HCT116 (cell line): ENCODE measurements at regions not wholly inside any gene's neighbourhood (a gene's known extent, or its start where the extent isn't known, plus 50 kb on each side); places are given as distances from the start of the nearest gene placed in this dataset.

ENCODE experiments used
- ATAC-seq: fragments of 200-7000 bp; cut with Tn5 transposase; 2 replicates; pipeline ENCODE4 v1.9.1; 2020; ENCODE audit warnings: mild to moderate bottlenecking, moderate library complexity
- BruUV-seq: library from RNA; stranded (reverse); fragments of 400-500 nt; replicated peaks from 2 replicates; lab custom pipeline; 2021; lab: Mats Ljungman, UMichigan
- CTCF ChIA-PET: fragments of 300-600 bp; sonication (Branson Sonifier 250); formaldehyde crosslinking; loops from one replicate; lab custom pipeline; 2021; ENCODE audit warnings: antibody characterized with exemption; lab: Charles Lee
- POLR2A ChIA-PET: fragments of 300-600, 350-600 bp; sonication (Branson Sonifier 250); formaldehyde crosslinking; loops from one replicate; lab custom pipeline; 2021; ENCODE audit warnings: antibody characterized with exemption; lab: Charles Lee
- RAD21 ChIA-PET, 2 experiments: fragments of 300-600 bp; sonication (Branson Sonifier 250); formaldehyde crosslinking; loops; one replicate each; lab custom pipeline; 2023; ENCODE audit warnings: low total read pairs in 2 of 2; ENCODE audit not compliant: uncharacterized antibody in 2 of 2, unreplicated experiment in 2 of 2, low non-redundant PET in 1 of 2; lab: Charles Lee
- DNase-seq: peaks from one replicate; pipeline ENCODE4 v3.0.0-alpha.2; 2010; ENCODE audit warnings: low read depth, low spot score
- H2AFZ ChIP-seq: fragments of 200-600 bp; shearing (Covaris generic), sonication (generic); 2 replicates; pipeline ENCODE4 v1.6.1; 2017; ENCODE audit warnings: low read depth, mixed run types, mixed read lengths, antibody characterized with exemption, low read length; ENCODE audit not compliant: poor library complexity, severe bottlenecking
- H3K27ac ChIP-seq: 2 replicates; pipeline ENCODE4 v1.5.1; 2012; ENCODE audit warnings: low read depth, low read length
- H3K27me3 ChIP-seq: fragments of 200-600 bp; sonication (generic); 2 replicates; pipeline ENCODE4 v1.6.1; 2016; ENCODE audit warnings: mixed run types, low read length, mixed read lengths; ENCODE audit not compliant: insufficient read depth
- H3K36me3 ChIP-seq, 2 experiments: fragments of 200-500 bp in 1 of 2; fragments of 200-600 bp in 1 of 2; sonication (Bioruptor generic) in 1 of 2; sonication (generic) in 1 of 2; 2 replicates each; pipeline versions ENCODE4 v1.5.1 to v1.6.1; 2014 to 2016; ENCODE audit warnings: low read length in 2 of 2, inconsistent platforms in 1 of 2, mixed read lengths in 1 of 2, mixed run types in 1 of 2; ENCODE audit not compliant: insufficient read depth in 2 of 2, control insufficient read depth in 1 of 2
- H3K4me1 ChIP-seq, 2 experiments: fragments of 200-600 bp in 1 of 2; sonication (generic) in 1 of 2; 2 replicates each; pipeline versions ENCODE4 v1.5.1 to v1.6.1; 2012 to 2017; ENCODE audit warnings: low read length in 2 of 2, inconsistent platforms in 1 of 2, mild to moderate bottlenecking in 1 of 2, mixed read lengths in 1 of 2, mixed run types in 1 of 2, moderate library complexity in 1 of 2; ENCODE audit not compliant: insufficient read depth in 2 of 2, control insufficient read depth in 1 of 2
- H3K4me2 ChIP-seq: fragments of 200-600 bp; sonication (generic); 2 replicates; pipeline ENCODE4 v1.6.1; 2017; ENCODE audit warnings: mixed run types, low read length, mixed read lengths
- H3K4me3 ChIP-seq, 2 experiments: fragments of 200-600 bp in 1 of 2; sonication (generic) in 1 of 2; replicated peaks in 1 of 2; 2 replicates each; pipeline ENCODE4 v1.5.1; 2011 to 2016; ENCODE audit warnings: low read length in 2 of 2, control low read depth in 1 of 2, low read depth in 1 of 2, mild to moderate bottlenecking in 1 of 2, mixed read lengths in 1 of 2, mixed run types in 1 of 2
- H3K79me2 ChIP-seq: fragments of 200-600 bp; sonication (generic); 2 replicates; pipeline ENCODE4 v1.6.1; 2017; ENCODE audit warnings: mild to moderate bottlenecking, mixed run types, low read length, moderate library complexity, mixed read lengths; ENCODE audit not compliant: insufficient read depth
- H3K9ac ChIP-seq: fragments of 200-600 bp; sonication (generic); 2 replicates; pipeline ENCODE4 v1.6.1; 2016; ENCODE audit warnings: low read length, mixed read lengths
- H3K9me2 ChIP-seq: fragments of 200-600 bp; sonication (generic), shearing (Covaris generic); 2 replicates; pipeline ENCODE4 v1.6.1; 2017; ENCODE audit warnings: mixed run types, mild to moderate bottlenecking, moderate library complexity; ENCODE audit not compliant: insufficient read depth
- H3K9me3 ChIP-seq, 2 experiments: fragments of 200-500 bp in 1 of 2; fragments of 200-600 bp in 1 of 2; sonication (Bioruptor generic) in 1 of 2; sonication (generic) in 1 of 2; 2 replicates each; pipeline ENCODE4 v1.6.1; 2014 to 2017; ENCODE audit warnings: low read length in 2 of 2, mixed read lengths in 2 of 2, inconsistent platforms in 1 of 2, low read depth in 1 of 2, mild to moderate bottlenecking in 1 of 2, mixed run types in 1 of 2, moderate library complexity in 1 of 2; ENCODE audit not compliant: control insufficient read depth in 1 of 2, insufficient read depth in 1 of 2
- H4K20me1 ChIP-seq: fragments of 200-600 bp; sonication (generic), shearing (Covaris generic); 2 replicates; pipeline ENCODE4 v1.6.1; 2017; ENCODE audit warnings: mixed run types, mild to moderate bottlenecking, moderate library complexity; ENCODE audit not compliant: insufficient read depth
- CBX3 ChIP-seq: IDR thresholded peaks from 2 replicates; pipeline ENCODE4 v1.6.1; 2012; ENCODE audit warnings: low read depth
- CEBPB ChIP-seq: IDR thresholded peaks from 2 replicates; pipeline ENCODE4 v1.6.1; 2012; ENCODE audit warnings: low read depth
- CTCF ChIP-seq, 3 experiments: fragments of 200-600 bp in 1 of 3; sonication (generic) in 1 of 3; IDR thresholded peaks in 2 of 3; conservative IDR thresholded peaks in 1 of 3; 2 replicates each; pipeline ENCODE4 v1.5.1; 2012 to 2017; ENCODE audit warnings: low read depth in 2 of 3, low read length in 2 of 3, antibody characterized with exemption in 1 of 3, borderline replicate concordance in 1 of 3, control low read depth in 1 of 3, mild to moderate bottlenecking in 1 of 3, mixed read lengths in 1 of 3, mixed run types in 1 of 3, moderate library complexity in 1 of 3; ENCODE audit not compliant: insufficient read depth in 1 of 3
- EZH2phosphoT487 ChIP-seq: fragments of 200-600 bp; IDR thresholded peaks from 2 replicates; pipeline ENCODE4 v1.6.1; 2018; ENCODE audit warnings: antibody characterized with exemption, borderline replicate concordance
- JUND ChIP-seq: IDR thresholded peaks from 2 replicates; pipeline ENCODE4 v1.6.1; 2012
- POLR2A ChIP-seq: IDR thresholded peaks from 2 replicates; pipeline ENCODE4 v1.7.0; 2011; ENCODE audit warnings: borderline replicate concordance; ENCODE audit not compliant: insufficient read depth, insufficient read length; ENCODE audit errors: extremely low read depth
- POLR2AphosphoS5 ChIP-seq: IDR thresholded peaks from 2 replicates; pipeline ENCODE4 v1.6.1; 2011; ENCODE audit warnings: mild to moderate bottlenecking, low read depth, low read length, moderate library complexity
- SP1 ChIP-seq: IDR thresholded peaks from 2 replicates; pipeline ENCODE4 v1.6.1; 2012; ENCODE audit warnings: low read depth
- YY1 ChIP-seq: IDR thresholded peaks from 2 replicates; pipeline ENCODE4 v1.6.1; 2011; ENCODE audit warnings: low read length, low read depth, moderate library complexity, mild to moderate bottlenecking; ENCODE audit not compliant: insufficient replicate concordance; ENCODE audit errors: extremely low read depth
- ZBTB33 ChIP-seq: IDR thresholded peaks from 2 replicates; pipeline ENCODE4 v1.6.1; 2011; ENCODE audit warnings: mild to moderate bottlenecking, low read length, moderate library complexity; ENCODE audit not compliant: insufficient replicate concordance; ENCODE audit errors: extremely low read depth
- ZNF274 ChIP-seq: fragments of 200-500 bp; sonication (Bioruptor generic); IDR thresholded peaks from 2 replicates; pipeline ENCODE4 v1.6.1; 2014; ENCODE audit warnings: mild to moderate bottlenecking, low read depth, low read length, inconsistent platforms
- intact Hi-C: fragments of 100-400 bp; cut with micrococcal nuclease; formaldehyde crosslinking; loops from 2 replicates; pipeline ENCODE4 v1.10.0; 2022

GRCh38 chr2:83420993-83421392, 1038.1 kb downstream of the SUCLG1 start:
- Histone ChIP-seq H3K4me3 (no peak overlapping the region), H2AFZ (no peak overlapping the region), H4K20me1 (no peaks in the 10 kb centered on the region), H3K27me3 (no peaks in the 10 kb centered on the region), H3K9me3 (no peaks in the 10 kb centered on the region; a peak in 2 of 4 replicates)
- no peak for ATAC-seq
- TF ChIP-seq EZH2phosphoT487: no peak
- TF ChIP-seq POLR2AphosphoS5: no peak
- no peak for TF ChIP-seq SP1
- TF ChIP-seq CTCF (IDR thresholded peaks at IDR 0.05 in 2 of 3, conservative IDR thresholded peaks at IDR 0.05 in 1 of 3; ENCODE audit: borderline replicate concordance in 1 of 3, insufficient read depth in 1 of 3, low read depth in 2 of 3, low read length in 2 of 3): no peak
- TF ChIP-seq JUND: no peak
- TF ChIP-seq ZNF274: no peak
- no peak for TF ChIP-seq CEBPB
- no peak for TF ChIP-seq POLR2A
- TF ChIP-seq CBX3: no peak
- no peak for TF ChIP-seq ZBTB33
- TF ChIP-seq YY1: no peak
- TF ChIP-seq, all 23 proteins: peak for 0
- ChIA-PET RAD21 (no interaction called here), CTCF (no interaction called here), POLR2A (no interaction called here)
- Histone ChIP-seq H3K79me2 (no peaks in the 10 kb centered on the region), H3K27ac (no peak overlapping the region), H3K9me2 (no peaks in the 10 kb centered on the region), H3K36me3 (no peaks in the 10 kb centered on the region), H3K4me1 (no peaks in the 10 kb centered on the region), H3K9ac (no peak overlapping the region), H3K4me2 (no peak overlapping the region)
- DNase-seq: no peak
- no TSS peak for BruUV-seq
- intact Hi-C loops: no loop called here
